ENCODE measurements at regions not wholly inside any gene's neighbourhood (a gene's known extent, or its start where the extent isn't known, plus 50 kb on each side); places are given as distances from the start of the nearest gene placed in this dataset.
"Not testable (repeated sequence)": the region's sequence is repeated elsewhere in the genome, so short reads cannot be mapped to it uniquely, and the experiment has no call there.

- DNase-seq, result no peak
These were observed 54.6 kb downstream of the DKK1 start for GRCh38 chr10:52368725-52369124.

GRCh38 chr10:52374207-52374606, 60.1 kb downstream of the DKK1 start:
- DNase-seq, result not testable (repeated sequence)

- DNase-seq, result no peak
These were observed 62.7 kb downstream of the DKK1 start for GRCh38 chr10:52376694-52377354.

GRCh38 chr10:52378124-52378523, 64.0 kb downstream of the DKK1 start:
- no peak for DNase-seq

- DNase-seq, result no peak
These were observed 65.2 kb downstream of the DKK1 start for GRCh38 chr10:52379287-52379686.

- DNase-seq, result no peak
These were observed 69.0 kb downstream of the DKK1 start for GRCh38 chr10:52383088-52383487.

- no peak for DNase-seq
These were observed 73.7 kb downstream of the DKK1 start for GRCh38 chr10:52387744-52388143.

- no peak for DNase-seq
These were observed 76.3 kb downstream of the DKK1 start for GRCh38 chr10:52390388-52390787.

GRCh38 chr10:52391927-52392602, 78.0 kb downstream of the DKK1 start:
- no peak for DNase-seq

- DNase-seq, result no peak
These were observed 80.2 kb downstream of the DKK1 start for GRCh38 chr10:52394246-52394645.

GRCh38 chr10:52400562-52400961, 86.5 kb downstream of the DKK1 start:
- no peak for DNase-seq

GRCh38 chr10:52403801-52404200, 89.7 kb downstream of the DKK1 start:
- DNase-seq, result not testable (repeated sequence)

- no peak for DNase-seq
These were observed 95.1 kb downstream of the DKK1 start for GRCh38 chr10:52409195-52409594.

- DNase-seq, result no peak
These were observed 95.8 kb downstream of the DKK1 start for GRCh38 chr10:52409928-52410327.

GRCh38 chr10:52410916-52411315, 96.8 kb downstream of the DKK1 start:
- DNase-seq, result no peak

- DNase-seq, result no peak
These were observed 105.2 kb downstream of the DKK1 start for GRCh38 chr10:52419281-52419680.

- no peak for DNase-seq
These were observed 106.6 kb downstream of the DKK1 start for GRCh38 chr10:52420656-52421055.

- no peak for DNase-seq
These were observed 109.3 kb downstream of the DKK1 start for GRCh38 chr10:52423369-52423768.

- DNase-seq, result no peak
These were observed 110.3 kb downstream of the DKK1 start for GRCh38 chr10:52424341-52424740.

GRCh38 chr10:52434734-52435133, 120.7 kb downstream of the DKK1 start:
- no peak for DNase-seq

- no peak for DNase-seq
These were observed 122.6 kb downstream of the DKK1 start for GRCh38 chr10:52436664-52437063.

GRCh38 chr10:52437205-52437646, 123.1 kb downstream of the DKK1 start:
- no peak for DNase-seq

GRCh38 chr10:52438119-52438518, 124.0 kb downstream of the DKK1 start:
- DNase-seq, result no peak

- no peak for DNase-seq
These were observed 126.7 kb downstream of the DKK1 start for GRCh38 chr10:52440612-52441285.

Data from activated T-cell treated with anti-CD3 and anti-CD28 coated beads, Interleukin-2, amount 50 U/mL, for 48 hours (primary cell).